ENCODE measurements at regions not wholly inside any gene's neighbourhood (a gene's known extent, or its start where the extent isn't known, plus 50 kb on each side); places are given as distances from the start of the nearest gene placed in this dataset.
"Not testable (repeated sequence)": the region's sequence is repeated elsewhere in the genome, so short reads cannot be mapped to it uniquely, and the experiment has no call there.

DNA sequence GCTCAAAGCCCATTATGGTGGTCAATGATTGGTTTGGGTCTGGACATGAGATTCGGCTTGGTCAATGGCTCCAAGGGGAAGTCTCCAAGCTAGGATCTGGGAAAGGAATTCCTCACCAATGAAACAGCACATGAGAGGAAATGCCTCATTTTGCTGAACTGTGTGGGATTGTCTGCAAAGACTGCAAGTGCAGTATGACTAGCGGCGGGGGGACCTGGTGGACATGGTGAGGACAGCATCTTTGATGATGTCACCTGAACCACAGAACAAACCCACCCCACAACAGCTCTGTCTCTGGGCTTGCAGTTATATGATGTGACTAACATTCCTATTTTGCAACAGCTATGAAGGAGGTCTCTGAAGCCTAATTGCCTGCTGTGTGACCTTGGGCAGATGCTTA is 50.6 kb upstream of the NKD1 start:
- DNase-seq: no peak

DNA sequence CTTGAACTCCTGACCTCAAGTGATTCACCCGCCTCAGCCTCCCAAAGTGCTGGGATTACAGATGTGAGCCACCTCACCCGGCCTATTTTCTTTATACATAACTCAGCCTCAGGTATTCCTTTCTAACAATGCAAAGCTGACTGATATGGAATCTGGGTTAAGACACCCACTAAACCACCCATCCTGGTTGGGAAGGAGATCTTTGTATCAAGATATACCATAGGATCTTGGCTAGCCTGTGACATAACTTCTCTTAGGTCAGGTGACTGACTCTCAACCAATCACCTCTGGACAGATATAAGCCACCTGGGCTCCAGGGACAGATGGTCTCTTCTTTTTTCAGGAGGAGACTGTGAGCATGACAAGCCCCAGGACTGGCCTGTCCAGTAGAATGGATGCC is 51.2 kb upstream of the NKD1 start:
- no peak for DNase-seq

DNA sequence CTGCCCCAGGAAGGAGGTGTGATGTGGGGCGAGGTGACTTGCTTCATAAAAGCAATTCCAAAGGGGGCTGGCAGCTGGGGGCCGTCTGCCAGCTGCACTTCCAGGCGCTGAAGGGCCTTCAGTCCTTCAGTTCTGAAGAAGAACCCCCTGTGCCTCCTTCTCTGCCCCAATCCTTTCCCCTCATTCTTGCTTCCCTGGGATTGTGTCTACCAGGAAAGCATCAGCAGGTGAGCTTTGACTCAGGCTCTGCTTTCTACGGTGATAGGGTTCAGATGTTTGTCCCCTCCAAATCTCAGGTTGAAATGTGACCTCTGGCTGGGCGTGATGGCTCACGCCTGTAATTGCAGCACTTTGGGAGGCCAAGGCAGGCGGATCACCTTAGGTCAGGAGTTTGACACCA is 52.5 kb upstream of the NKD1 start:
- no peak for DNase-seq

DNA sequence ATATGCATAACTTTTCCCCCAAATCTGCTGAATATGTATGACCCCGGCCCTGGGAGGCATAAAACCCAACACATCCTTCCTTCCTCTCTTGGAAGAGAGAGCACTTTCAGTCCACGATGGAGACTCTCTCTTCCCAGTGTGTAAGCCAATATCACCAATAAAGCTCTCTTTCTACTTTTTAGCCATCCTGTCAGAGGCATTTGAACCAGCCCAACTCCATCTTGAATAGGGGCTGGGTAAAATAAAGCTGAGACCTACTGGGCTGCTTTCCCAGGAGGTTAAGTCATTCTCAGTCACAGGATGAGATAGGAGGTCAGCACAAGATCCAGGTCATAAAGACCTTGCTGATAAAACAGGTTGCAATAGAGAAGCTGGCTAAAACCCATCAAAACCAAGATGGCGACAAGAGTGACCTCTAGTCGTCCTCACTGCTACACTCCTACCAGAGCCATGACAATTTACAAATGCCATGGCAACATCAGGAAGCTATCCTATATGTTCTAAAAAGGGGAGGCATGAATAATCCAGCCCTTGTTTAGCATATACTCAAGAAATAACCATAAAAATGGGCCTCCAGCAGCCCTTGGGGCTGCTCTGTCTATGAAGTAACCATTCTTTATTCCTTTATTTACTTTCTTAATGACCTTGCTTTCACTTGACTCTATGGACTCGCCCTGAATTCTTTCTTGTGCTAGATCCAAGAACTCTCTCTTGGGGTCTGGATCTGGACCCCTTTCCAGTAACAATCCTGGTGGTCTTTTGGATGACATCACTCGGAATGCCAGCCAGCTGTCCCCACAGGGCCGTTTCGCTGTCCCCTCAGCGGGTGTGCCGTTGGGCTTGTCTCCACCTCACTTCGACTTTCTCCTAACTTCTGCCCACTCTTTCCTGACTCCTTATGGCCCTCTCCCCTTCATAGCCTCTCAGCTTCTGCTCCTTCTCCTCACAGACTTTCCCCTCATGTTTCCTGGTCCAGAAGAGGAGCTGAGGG is 53.4 kb upstream of the NKD1 start:
- no peak for DNase-seq

DNA sequence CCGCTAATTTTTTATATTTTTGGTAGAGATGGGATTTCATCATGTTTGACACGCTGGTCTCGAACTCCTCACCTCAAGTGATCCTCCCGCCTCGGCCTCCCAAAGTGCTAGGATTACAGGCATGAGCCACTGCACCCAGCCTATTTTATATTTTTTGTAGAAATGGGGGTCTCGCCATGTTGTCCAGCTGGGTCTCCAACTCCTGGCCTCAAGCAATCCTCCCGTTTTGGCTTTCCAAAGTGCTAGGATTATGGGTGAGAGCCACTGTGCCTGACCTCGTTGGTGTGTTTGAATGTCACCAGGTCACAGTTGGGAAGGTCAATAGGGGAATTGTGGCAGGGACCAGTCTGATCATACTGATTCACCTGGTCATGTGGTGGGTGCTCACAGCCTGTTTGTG is 56.7 kb upstream of the NKD1 start:
- no peak for DNase-seq

DNA sequence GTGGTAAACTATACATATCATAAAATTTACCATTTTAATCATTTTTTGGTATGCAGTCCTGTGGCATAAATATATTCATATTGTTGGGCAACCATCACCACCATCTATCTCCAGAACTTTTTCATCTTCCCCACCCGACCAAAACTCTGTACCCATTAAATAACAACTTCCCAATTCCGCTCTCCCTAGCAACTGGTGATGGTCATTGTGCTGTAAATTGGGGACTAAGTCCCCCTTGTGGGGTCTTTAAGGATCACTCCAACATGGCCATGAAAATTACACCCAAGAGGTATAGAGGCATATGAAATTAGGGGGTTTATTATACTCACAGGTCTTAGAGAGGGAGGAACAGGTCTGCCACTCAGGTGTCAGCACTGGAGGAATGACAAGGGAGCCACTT is 57.4 kb upstream of the NKD1 start:
- DNase-seq: no peak

DNA sequence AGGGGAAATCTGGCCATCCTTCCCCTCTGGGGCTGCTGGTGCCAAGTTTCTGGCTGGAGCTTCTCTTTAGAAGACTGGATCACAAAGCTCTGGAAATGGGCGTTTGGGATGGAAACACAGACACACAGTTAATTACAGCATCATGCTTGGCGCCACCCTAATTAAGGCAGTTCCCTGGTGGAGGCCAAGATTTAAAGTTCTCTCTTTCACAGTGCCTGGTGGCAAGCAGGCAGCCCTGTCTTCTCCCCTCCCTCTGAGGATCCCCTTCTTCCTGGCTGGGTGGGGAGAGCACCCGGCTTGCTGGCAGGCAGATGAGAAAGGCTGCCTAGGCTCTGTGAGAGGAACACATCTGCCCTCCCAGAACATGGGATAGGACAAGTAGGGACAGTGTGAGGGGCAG is 59.0 kb upstream of the NKD1 start:
- DNase-seq: no peak

DNA sequence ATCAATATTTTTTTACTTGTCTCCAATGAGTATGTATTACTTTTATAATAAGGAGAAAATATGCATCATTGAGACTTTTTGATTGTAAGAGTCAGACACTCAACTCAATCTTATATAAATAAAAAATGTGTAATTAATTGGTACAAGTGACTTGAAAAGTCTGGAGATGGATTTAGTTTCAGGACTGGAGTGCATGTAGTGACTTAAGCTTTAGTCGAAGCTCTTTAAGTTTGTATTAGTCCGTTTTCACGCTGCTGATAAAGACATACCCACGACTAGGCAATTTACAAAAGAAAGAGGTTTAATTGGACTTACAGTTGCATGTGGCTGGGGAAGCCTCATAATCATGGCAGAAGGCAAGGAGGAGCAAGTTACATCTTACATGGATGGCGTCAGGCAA is 60.7 kb upstream of the NKD1 start:
- no peak for DNase-seq

DNA sequence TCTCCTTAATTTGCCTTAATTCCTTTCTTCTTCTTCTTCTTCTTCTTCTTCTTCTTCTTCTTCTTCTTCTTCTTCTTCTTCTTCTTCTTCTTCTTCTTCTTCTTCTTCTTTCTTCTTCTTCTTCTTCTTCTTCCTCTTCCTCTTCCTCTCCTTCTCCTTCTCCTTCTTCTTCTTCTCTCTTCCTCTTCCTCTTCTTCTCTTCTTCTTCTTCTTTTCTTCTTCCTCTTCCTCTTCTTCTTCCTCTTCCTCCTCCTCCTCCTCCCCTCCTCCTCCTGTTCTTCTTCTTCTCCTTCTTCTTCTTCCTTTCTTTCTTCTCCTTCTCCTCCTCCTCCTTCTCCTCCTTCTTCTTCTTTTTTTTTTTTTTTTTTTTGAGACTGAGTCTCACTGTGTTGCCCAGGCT is 62.0 kb upstream of the NKD1 start:
- DNase-seq: not testable (repeated sequence)

DNA sequence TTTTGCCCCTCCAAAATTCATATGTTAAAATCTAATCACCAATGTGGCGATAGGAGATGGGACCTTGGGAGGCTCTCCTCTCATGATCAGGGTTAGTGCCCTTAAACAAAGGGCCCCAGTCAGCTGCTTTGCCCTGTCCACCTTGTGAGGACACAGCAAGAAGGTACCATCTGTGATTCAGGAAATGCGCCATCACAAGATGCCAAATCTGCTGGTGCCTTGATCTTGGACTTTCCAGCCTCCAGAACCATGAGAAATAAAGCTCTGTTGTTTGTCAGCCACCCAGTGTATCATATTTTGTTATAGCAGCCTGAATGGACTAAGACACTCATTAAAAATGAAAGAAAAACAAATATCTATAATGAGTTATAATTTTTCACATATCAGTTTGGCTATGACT is 63.0 kb upstream of the NKD1 start:
- no peak for DNase-seq

DNA sequence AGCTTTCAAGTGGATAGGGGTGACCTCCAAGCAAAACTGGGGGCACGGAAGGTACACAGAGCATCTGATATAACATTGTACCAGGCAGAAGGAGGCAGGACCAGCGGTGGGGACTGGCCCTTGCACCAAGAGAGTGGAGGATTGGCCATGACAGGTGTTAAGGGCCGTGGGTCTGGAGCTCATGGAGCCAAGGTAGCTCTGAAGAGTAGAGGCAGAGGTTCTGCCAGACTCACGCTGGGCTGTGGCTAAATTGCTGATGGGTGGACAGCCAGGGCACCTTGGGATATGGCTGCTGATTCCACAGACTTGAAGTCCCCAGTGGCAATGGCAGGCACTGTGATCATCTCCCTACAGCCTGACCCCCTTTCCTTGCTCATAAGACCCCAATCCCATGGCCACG is 65.9 kb upstream of the NKD1 start:
- no peak for DNase-seq

DNA sequence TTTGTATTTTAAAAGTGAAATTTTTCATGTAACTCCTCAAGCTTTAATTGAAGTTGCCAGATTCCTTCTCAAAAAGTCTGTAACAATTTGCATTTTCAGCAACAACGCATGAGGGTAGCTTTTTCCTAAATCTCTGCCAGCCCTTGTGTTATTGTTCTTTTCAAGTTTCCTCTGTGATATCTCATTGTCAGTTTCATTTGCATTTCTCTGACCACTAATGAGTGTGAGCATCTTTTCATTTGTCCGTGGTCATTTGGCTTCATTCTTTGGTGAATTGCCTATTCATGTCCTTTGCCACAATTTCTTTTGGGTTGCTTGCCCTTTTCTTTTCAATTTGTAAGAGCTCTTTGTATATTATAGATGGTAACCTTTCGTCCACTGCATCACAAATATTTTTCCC is 68.0 kb upstream of the NKD1 start:
- no peak for DNase-seq

DNA sequence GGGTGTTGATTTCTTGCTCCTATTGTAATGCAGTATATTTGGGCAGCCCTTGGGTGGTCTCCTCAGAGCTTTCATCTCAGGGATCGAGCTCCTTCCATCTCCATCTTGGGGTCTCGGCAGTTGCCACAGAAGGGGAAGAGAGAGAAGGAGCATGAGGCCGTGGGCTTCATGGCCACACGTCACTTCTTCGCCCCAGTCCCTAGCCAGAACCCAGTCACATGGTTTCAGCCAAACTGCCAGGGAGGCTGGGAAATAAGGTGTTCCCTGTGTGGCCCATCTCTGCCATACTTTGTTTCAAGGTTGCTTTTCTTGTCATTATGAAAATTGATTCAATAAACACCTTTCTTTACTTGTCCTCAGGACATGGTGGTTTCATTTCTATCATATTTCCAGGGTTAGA is 68.4 kb upstream of the NKD1 start:
- no peak for DNase-seq

DNA sequence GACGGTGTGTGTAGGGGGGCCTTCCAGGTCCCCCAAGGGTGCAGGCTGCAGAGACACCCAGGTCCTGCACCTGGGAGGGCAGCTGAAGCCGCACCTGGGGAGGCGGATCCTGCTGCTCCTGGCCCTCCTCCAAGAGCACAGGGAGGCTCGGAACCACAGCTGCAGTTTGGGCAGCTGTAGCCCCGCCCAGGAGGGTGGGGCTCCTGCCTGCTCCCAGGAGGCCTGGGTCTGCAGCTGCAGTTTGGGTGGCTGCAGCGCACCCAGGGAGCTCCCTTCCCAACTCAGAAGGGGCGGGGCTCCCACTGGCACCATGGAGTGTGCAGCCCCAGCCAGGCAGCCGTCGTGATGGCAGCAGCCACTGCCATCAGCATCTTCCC is 69.4 kb upstream of the NKD1 start:
- peak in 1 of 2 experiments; percentile 55 for DNase-seq

DNA sequence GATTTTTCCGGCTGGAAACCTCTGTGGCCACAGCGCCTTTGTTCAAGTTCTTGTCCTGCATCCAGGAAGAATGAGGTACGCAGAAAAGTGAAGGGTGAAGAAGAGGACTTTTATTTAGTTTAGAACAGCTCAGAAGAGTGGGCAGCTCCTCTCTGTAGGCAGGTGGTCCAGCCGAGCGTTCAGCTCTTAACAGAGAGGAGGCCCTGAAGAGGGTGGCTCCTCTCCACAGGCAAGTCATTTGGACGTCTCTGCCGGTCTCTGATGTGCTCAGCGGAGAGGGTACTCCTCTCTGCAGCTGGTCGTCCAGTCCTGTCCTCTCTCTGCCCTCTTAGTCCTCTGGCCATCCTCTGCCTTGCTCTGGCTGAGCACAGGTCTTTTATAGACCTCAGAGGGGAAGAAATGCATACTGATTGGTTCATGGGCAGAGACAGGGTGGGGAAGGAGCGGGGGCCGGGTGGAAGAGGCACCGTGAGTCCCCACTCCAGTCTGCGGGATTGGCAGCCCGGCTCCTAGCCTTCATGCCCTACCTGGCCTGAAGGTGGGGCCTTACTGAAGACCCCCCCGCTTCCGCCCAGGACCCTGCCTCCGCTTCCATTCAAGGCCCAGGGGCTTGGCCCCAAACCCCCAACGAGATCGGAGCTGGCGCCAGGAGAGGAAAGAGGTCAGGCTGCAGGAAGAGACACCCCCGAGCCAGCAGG is 70.0 kb upstream of the NKD1 start:
- DNase-seq: no peak

DNA sequence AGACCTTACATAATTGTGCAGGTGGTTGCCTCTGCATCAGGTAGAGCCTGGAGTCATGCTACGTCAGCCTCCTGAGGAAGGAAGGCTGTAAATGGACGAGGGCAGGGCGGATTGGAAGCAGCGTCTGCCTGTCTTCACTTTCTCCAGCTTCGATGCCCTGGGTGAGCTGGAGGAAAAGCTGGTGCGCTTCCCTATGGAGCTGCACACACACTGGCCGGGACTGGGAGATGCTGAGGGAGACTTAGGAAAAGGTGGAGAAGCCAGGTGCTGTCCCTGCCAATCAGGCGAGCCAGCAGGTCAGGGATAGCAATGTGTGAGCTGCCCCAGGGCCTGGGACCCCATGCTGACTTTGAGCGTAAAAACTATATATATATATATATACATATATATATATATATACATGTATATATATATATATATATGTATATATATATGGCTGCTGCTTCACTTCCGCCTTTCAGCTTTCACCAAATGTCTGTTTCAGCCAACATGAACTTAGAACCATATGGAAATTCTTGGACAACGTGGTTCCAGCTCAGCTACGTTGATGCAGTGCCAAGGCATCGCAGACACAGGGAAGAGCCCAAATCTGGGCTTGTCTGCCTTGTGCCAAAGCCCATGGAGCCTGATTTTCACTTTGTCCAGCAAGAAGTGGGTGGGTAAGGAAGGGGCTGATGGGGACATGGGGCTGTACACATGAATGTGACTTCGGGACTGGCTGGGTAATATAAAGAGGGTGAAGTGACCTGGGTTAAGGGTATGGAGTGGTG is 71.5 kb upstream of the NKD1 start:
- DNase-seq: peak in 1 of 2 experiments; percentile 40

DNA sequence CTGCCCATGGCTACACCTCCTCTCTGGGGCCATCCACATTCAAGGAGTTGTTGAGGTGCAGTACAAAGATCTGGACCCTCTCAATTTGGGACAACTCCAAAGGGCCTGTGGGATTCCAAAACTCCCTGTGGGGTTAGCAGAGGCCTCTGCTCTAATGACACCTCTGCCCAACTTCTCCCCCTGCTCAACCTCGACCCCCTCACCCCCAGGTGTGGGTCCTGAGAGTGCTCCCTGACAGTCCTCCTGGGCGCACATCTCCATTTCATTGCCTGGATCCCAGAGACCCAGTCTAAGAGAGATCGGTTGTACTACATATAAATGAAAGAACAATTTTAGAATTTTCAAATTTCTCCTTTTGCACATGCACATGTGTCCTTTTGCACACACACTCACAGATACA is 73.0 kb upstream of the NKD1 start:
- no peak for DNase-seq

DNA sequence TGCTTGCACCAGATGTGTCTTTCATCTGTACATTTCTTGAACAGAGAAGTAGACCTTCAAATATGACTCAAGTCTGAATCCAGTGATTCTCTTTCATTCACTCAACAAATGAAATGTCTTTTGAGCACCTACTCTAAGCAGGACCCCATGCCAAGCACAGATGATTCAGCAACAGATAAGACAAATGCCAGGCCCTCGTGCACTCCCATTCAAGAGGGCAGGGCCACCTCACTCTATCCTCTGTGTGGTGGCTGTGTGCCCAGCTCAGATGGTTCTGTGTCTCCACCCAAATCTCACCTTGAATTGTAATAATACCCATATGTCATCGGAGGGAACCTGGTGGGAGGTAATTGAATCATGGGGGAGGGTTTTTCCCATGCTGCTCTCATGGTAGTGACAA is 74.1 kb upstream of the NKD1 start:
- no peak for DNase-seq

DNA sequence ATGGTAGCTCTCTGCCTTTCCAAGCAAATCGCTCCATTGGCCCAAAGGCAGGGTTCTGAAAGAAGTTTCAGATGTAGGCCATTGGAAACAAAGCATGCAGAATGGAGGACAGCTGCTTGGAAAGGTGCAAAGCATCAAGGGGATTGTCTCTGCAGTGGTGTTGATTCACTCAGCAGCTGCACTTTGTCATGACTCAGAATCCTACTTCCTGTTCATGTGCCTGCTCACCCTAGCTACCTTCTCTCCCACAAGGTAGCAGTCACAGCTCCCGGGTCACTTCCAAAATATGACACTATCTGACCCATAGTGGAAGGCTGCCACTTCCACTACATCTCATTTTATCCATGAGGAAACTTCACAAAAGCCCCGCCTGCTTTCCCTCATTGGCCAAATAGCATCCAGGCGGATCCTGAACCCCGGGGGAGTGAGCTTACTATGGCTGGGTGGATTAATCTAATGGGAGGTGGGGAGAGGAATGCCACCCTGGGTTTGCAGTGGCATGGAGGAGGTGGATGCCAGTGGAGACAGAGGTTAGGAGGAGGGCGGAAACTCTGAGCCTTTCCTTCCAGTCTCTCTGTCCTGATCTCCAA is 74.7 kb upstream of the NKD1 start:
- DNase-seq: no peak

DNA sequence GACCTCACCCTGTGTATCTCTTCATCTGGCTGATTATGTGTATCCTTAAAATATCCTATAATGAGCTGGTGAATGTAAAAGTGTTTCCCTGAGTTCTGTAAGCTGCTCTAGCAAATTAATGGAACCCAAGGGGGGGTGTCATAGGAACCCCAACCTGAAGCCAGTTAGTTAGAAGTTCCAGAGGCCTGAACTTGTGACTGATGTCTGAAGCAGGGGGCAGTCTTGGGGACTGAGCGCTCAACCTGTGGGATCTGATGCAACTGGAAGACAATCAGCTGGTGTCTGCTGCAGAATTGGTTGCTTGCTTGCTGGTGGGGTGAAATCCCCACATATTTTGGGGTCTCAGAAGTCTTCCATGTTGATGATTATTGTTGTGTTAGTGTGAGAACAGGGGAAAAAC is 75.7 kb upstream of the NKD1 start:
- no peak for DNase-seq

DNA sequence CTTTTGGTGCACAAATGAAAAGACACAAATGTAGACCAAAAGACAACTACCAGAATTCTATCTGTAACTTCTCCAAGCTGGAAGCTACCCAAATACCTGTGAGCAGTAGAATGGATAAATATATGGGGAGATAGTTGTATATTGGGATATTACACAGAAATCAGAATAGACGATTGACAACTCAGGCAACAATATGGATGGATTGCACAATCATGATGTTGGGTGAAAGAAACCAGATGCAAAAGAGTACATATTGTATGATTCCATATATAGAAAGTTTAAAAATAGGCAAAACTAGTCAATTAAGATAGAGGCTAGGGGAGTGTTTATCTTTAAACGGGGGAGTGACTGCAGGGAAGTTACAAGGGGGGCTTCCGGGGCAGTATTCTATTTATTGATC is 77.5 kb upstream of the NKD1 start:
- DNase-seq: no peak

DNA sequence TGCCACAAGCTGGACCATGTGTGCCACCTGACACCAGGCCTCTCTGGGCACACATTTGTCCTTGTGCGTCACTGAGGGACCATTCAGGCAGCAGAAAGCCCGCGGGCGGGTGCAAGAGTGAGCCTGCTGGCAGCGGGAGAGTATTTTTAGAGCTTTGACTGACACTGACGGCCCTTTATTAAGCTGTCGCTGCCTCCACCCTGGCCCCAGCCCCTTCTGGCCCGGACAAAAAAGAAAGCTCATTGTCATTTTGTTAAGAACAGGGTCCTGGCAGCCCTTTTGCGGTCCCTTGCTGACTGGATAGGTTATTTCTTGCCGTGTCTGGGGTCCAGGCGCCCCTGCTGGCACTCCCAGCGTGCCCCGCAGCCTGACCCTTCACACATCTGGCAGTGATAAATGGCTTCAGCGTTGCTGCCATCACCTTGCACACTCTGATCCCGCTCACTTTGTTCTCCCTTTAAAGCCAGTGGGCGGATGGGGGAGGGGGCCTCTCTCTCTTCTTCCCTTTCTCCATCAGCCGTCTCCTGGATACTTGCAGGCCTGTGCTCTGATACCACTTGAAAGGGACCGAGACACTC is 78.4 kb upstream of the NKD1 start:
- DNase-seq: no peak
